ENCODE measurements at regions not wholly inside any gene's neighbourhood (a gene's known extent, or its start where the extent isn't known, plus 50 kb on each side); places are given as distances from the start of the nearest gene placed in this dataset.

DNA sequence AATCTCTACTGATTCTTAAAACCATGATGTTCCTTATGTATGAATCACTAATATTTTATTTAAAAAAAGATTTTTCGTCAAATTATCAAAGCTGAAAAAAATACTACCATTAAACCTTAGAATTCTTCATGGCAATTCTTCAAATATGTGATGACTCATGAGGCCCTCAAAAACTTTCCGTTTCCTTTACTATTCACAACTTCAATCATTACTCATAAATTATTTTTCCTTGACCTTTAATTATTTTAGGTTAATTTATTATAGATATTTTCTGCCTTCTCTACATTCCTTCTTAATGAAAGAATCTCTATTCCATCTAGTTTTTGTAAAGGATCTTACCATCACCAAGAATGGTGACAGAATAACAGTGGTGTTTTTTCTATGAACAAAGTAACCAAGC is 162.1 kb upstream of the SOX5 start:
- Histone ChIP-seq H3K27ac (ENCODE audit: low read depth, low read length) (no peak overlapping the region), H3K79me2 (ENCODE audit: insufficient read depth, low read length) (no peaks in the 10 kb centered on the region), H3K27me3 (ENCODE audit: insufficient read depth, low read length) (no peaks in the 10 kb centered on the region), H3K4me2 (ENCODE audit: low read length) (no peak overlapping the region), H3K4me1 (ENCODE audit: control insufficient read depth in 1 of 2, insufficient read depth in 2 of 2, low read length in 2 of 2) (no peaks in the 10 kb centered on the region), H3K9me2 (ENCODE audit: insufficient read depth) (no peaks in the 10 kb centered on the region), H2AFZ (ENCODE audit: low read depth, low read length, poor library complexity, severe bottlenecking) (no peak overlapping the region), H3K9ac (ENCODE audit: low read length) (no peak overlapping the region), H3K9me3 (ENCODE audit: control insufficient read depth in 1 of 2, insufficient read depth in 1 of 2, low read depth in 1 of 2, low read length in 2 of 2) (peaks cover 8 to 23% of the 10 kb centered on the region in 2 experiments; a peak in 2 of 4 replicates), H4K20me1 (ENCODE audit: insufficient read depth) (no peaks in the 10 kb centered on the region), H3K36me3 (ENCODE audit: control insufficient read depth in 1 of 2, insufficient read depth in 2 of 2, low read length in 2 of 2) (no peaks in the 10 kb centered on the region), H3K4me3 (replicated peaks in 1 of 2; ENCODE audit: low read depth in 1 of 2, low read length in 2 of 2) (no peak overlapping the region)
- RAD21 ChIA-PET (ENCODE audit: low non-redundant PET in 1 of 2, low total read pairs in 2 of 2, uncharacterized antibody in 2 of 2, unreplicated experiment in 2 of 2) = no interaction called here
- ATAC-seq (no peak), DNase-seq (ENCODE audit: low read depth, low spot score) (no peak)
- POLR2A ChIA-PET = no interaction called here
- CTCF ChIA-PET = no interaction called here
- no TSS peak for BruUV-seq (replicated peaks)
- TF ChIP-seq POLR2A (IDR thresholded peaks at IDR 0.05; ENCODE audit: borderline replicate concordance, extremely low read depth, insufficient read depth, insufficient read length) (no peak), POLR2AphosphoS5 (IDR thresholded peaks at IDR 0.05; ENCODE audit: low read depth, low read length) (no peak), EGR1 (IDR thresholded peaks at IDR 0.05; ENCODE audit: low read depth) (no peak), RAD21 (IDR thresholded peaks at IDR 0.05; ENCODE audit: low read depth) (no peak), SP1 (IDR thresholded peaks at IDR 0.05; ENCODE audit: low read depth) (no peak), CTCF (IDR thresholded peaks at IDR 0.05 in 2 of 3, conservative IDR thresholded peaks at IDR 0.05 in 1 of 3; ENCODE audit: borderline replicate concordance in 1 of 3, insufficient read depth in 1 of 3, low read depth in 2 of 3, low read length in 2 of 3) (no peak), CBX3 (IDR thresholded peaks at IDR 0.05; ENCODE audit: low read depth) (no peak), JUND (IDR thresholded peaks at IDR 0.05) (no peak), ATF3 (IDR thresholded peaks at IDR 0.05) (no peak), YY1 (IDR thresholded peaks at IDR 0.05; ENCODE audit: extremely low read depth, insufficient replicate concordance, low read depth, low read length) (no peak)
- TF ChIP-seq, protein P1, sequence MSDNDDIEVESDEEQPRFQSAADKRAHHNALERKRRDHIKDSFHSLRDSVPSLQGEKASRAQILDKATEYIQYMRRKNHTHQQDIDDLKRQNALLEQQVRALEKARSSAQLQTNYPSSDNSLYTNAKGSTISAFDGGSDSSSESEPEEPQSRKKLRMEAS (IDR thresholded peaks at IDR 0.05) = no peak
- intact Hi-C loops (cut with micrococcal nuclease) = no loop called here

Measured in HCT116 (cell line).